SW 1271 (cell line): ENCODE measurements at regions not wholly inside any gene's neighbourhood (a gene's known extent, or its start where the extent isn't known, plus 50 kb on each side); places are given as distances from the start of the nearest gene placed in this dataset.

ENCODE experiments used
- DNase-seq, 2 experiments: peaks; one replicate each; lab custom pipeline; 2025; lab: John Stamatoyannopoulos, UW

- no peak for DNase-seq
These were observed 123.4 kb upstream of the SLC24A5 start for GRCh38 chr15:47997195-47998080.

- no peak for DNase-seq
These were observed 122.2 kb upstream of the SLC24A5 start for GRCh38 chr15:47998619-47999019.

- DNase-seq, result no peak
These were observed 119.3 kb upstream of the SLC24A5 start for GRCh38 chr15:48001393-48002039.

GRCh38 chr15:48002767-48003166 lies 118.0 kb upstream of the SLC24A5 start:
- DNase-seq, result no peak

- no peak for DNase-seq
These were observed 117.3 kb upstream of the SLC24A5 start for GRCh38 chr15:48003441-48003840.

GRCh38 chr15:48005077-48005476 lies 115.7 kb upstream of the SLC24A5 start:
- DNase-seq, result no peak

- DNase-seq, result no peak
These were observed 114.7 kb upstream of the SLC24A5 start for GRCh38 chr15:48006031-48006511.

GRCh38 chr15:48010316-48010715 lies 110.5 kb upstream of the SLC24A5 start:
- DNase-seq, result no peak

GRCh38 chr15:48012191-48012590 lies 108.6 kb upstream of the SLC24A5 start:
- DNase-seq, result no peak

- DNase-seq, result no peak
These were observed 103.9 kb upstream of the SLC24A5 start for GRCh38 chr15:48016865-48017264.

GRCh38 chr15:48017747-48018146 lies 103.0 kb upstream of the SLC24A5 start:
- no peak for DNase-seq

GRCh38 chr15:48020166-48020565 lies 100.6 kb upstream of the SLC24A5 start:
- no peak for DNase-seq

- no peak for DNase-seq
These were observed 99.3 kb upstream of the SLC24A5 start for GRCh38 chr15:48021336-48022086.

GRCh38 chr15:48025118-48025517 lies 95.7 kb upstream of the SLC24A5 start:
- DNase-seq, result no peak

GRCh38 chr15:48028712-48029111 lies 92.1 kb upstream of the SLC24A5 start:
- no peak for DNase-seq

- no peak for DNase-seq
These were observed 91.1 kb upstream of the SLC24A5 start for GRCh38 chr15:48029642-48030041.

- DNase-seq, result no peak
These were observed 89.3 kb upstream of the SLC24A5 start for GRCh38 chr15:48031466-48031865.

GRCh38 chr15:48031973-48032372 lies 88.8 kb upstream of the SLC24A5 start:
- no peak for DNase-seq

- no peak for DNase-seq
These were observed 87.9 kb upstream of the SLC24A5 start for GRCh38 chr15:48032911-48033310.

GRCh38 chr15:48038221-48038620 lies 82.6 kb upstream of the SLC24A5 start:
- no peak for DNase-seq

- no peak for DNase-seq
These were observed 80.5 kb upstream of the SLC24A5 start for GRCh38 chr15:48040166-48040817.

GRCh38 chr15:48041454-48041853 lies 79.3 kb upstream of the SLC24A5 start:
- DNase-seq, result no peak
